OCI-LY1 (cell line): ENCODE measurements at regions not wholly inside any gene's neighbourhood (a gene's known extent, or its start where the extent isn't known, plus 50 kb on each side); places are given as distances from the start of the nearest gene placed in this dataset.

Experiments used
- CTCF ChIP-seq: fragments of 200-600 bp; sonication (generic), shearing (Covaris generic); IDR thresholded peaks from 2 replicates; pipeline ENCODE4 v1.5.1; 2017; ENCODE audit warnings: mild to moderate bottlenecking, antibody characterized with exemption, low read length, moderate library complexity, mixed read lengths
- EZH2 ChIP-seq: fragments of 200-600 bp; sonication (generic), shearing (Covaris generic); IDR thresholded peaks from 2 replicates; pipeline ENCODE4 v1.8.0; 2017; ENCODE audit warnings: borderline replicate concordance, mixed run types, mild to moderate bottlenecking, antibody characterized with exemption, low read length, moderate library complexity, mixed read lengths

DNA sequence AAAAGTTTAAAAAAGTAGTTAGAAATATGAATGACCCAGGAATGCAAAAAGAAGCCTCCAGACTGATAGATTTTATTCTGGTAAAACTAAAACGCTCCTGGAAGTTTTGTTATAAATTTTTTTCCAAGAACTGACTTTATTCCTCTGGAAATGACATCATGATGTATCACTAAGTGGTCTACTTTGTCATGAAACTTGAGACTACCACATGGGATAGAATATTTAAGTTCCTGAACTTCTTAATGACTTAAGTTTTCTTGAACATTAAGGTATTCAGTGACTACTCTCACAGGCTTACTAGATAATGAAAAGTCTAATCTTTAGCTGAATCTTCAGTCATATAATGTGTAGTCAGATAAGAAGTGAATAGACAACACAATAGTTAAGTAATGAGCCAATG lies 842.2 kb downstream of the USP25 start:
- TF ChIP-seq CTCF (no peak), EZH2 (no peak)
